GM12864 (cell line): ENCODE measurements at regions not wholly inside any gene's neighbourhood (a gene's known extent, or its start where the extent isn't known, plus 50 kb on each side); places are given as distances from the start of the nearest gene placed in this dataset.

Source experiments
- DNase-seq: peaks from one replicate; pipeline ENCODE4 v3.0.0-alpha.2; 2011; ENCODE audit warnings: low read depth
- H3K4me3 ChIP-seq: 2 replicates; pipeline ENCODE4 v1.5.1; 2011; ENCODE audit warnings: mild to moderate bottlenecking, low read depth, low read length, control low read depth
- TF ChIP-seq, protein P1 (sequence below): IDR thresholded peaks from 2 replicates; pipeline ENCODE4 v1.5.1; 2011; ENCODE audit warnings: low read depth, mild to moderate bottlenecking, moderate library complexity, low read length, control low read depth, inconsistent platforms; ENCODE audit errors: missing control alignments

DNA sequence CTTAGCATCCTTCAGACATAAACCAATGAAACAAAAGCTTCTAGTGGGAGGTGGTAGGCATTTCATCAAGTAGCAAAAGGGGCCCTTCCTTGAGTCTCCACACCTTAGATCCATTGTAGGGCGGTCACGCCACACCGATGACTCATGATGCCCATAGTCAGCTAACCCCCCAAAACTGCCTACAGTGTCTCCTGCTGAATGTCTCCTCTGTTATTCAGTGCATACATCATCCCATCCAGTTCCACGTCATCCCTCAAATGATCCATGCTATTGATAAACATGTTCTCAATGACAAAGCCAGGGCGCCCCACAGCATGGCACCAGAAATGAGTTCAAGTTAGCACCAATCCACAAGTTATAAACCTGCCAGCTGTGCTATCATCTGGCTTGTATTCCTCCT, 57.4 kb upstream of the ACKR3 start:
- H3K4me3 ChIP-seq: no peak overlapping the region
- TF ChIP-seq, protein P1, sequence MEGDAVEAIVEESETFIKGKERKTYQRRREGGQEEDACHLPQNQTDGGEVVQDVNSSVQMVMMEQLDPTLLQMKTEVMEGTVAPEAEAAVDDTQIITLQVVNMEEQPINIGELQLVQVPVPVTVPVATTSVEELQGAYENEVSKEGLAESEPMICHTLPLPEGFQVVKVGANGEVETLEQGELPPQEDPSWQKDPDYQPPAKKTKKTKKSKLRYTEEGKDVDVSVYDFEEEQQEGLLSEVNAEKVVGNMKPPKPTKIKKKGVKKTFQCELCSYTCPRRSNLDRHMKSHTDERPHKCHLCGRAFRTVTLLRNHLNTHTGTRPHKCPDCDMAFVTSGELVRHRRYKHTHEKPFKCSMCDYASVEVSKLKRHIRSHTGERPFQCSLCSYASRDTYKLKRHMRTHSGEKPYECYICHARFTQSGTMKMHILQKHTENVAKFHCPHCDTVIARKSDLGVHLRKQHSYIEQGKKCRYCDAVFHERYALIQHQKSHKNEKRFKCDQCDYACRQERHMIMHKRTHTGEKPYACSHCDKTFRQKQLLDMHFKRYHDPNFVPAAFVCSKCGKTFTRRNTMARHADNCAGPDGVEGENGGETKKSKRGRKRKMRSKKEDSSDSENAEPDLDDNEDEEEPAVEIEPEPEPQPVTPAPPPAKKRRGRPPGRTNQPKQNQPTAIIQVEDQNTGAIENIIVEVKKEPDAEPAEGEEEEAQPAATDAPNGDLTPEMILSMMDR: no peak
- DNase-seq: no peak

DNA sequence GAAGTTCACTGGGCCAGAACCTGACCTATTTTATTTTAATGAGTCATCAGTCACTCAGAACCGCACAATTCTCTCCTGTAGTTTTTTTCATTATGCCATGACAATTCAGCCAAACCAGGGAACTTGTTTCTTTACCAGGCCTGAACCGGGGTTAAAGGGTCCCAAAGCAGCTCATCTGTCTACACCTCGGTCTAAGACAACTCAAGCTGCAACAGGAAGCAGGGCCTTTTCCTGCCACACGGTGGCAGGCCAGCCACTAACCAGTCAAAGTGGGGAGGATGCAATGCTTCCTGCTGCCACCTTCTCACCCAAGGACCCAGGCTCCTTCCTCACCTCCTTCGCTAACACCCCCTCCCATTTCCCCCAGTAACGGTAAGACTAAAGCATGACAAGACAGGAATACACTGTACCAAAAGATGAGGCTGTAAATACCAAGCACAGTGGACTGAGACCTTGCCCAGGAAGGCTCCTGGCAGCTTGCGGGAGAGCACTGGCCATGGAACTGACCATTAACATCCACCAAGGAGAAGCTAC, 56.7 kb upstream of the ACKR3 start:
- H3K4me3 ChIP-seq: no peak overlapping the region
- peak; percentile 18 for DNase-seq
- TF ChIP-seq, protein P1: peak; percentile 95

DNA sequence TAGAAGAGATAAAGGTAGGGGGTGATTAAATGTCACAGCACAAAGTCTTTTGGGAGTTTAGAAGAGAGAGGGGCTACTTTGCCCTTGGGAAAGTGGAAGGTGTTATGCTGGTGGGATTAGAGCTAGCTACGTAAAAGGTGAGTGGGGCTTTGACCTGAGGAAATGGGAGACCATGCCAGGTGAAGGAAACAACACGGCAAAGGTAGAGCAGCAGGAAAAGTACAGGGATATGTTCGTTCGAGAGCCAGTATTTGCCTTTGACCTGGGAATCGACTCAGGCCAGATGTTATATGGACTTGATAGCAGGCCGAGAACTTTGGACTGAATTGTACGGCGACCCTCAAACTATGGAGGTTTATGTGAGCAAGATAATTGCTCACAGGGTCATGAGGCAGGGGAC, 55.7 kb upstream of the ACKR3 start:
- no peak for DNase-seq
- TF ChIP-seq, protein P1: no peak
- H3K4me3 ChIP-seq: no peak overlapping the region

DNA sequence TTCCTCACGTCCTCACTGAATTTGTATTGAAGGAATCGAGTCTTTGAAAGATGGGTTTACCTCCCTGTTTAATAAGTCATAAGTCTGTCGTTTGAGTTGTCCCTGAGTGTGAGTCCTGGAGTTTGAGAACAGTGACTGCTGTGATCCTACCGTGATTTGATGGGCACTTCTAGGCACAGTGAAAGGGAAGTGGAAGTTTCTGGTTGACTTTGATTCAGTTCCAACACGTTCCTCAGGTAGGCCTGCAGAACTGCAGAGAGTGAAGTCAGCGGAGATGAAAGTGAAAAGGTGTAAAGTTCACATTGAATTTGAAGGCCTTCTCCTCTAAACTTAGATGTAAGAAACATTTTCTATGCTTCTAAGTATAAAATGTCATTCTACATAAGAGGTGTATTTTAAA, 52.9 kb upstream of the ACKR3 start:
- no peak for DNase-seq
- H3K4me3 ChIP-seq: no peak overlapping the region
- TF ChIP-seq, protein P1: no peak

DNA sequence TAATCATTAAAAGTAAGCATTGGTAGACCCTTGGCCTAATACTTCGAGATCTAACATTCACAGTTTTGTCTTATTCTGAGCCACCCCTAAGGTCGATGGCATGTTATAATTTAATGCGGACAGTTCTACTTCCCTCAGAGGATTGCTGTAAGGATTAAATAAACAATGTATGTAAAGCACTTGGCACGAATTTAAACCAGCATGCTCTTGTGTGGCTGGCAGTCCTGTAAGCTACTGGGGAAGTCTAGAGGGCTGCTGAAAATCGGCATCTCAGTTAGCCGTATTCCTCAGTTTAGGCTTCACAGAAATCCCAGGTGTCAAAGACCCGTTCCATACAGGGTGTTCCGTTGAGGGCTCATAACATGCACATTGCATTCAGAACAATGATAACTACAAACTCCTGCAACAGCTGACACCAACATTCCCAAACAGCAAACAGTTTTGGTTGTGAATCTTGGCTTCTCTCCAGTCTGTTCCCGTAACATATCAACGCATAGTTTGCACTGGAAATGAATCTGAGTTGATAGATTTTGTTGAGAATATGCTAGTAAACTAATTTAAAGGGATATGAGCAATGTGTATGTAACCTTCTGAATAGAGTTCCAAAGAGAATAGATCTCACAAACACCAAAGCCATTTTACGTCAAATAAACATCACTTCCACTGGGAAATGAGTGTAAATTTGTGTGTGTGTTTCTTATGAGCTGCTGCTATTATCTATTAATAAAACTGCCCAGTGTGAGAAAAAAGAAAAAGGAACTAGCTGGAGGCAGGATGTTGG, 52.2 kb upstream of the ACKR3 start:
- DNase-seq: no peak
- TF ChIP-seq, protein P1: no peak
- H3K4me3 ChIP-seq: no peak overlapping the region
